HCT116 (cell line): ENCODE measurements at regions not wholly inside any gene's neighbourhood (a gene's known extent, or its start where the extent isn't known, plus 50 kb on each side); places are given as distances from the start of the nearest gene placed in this dataset.
"Not testable (repeated sequence)": the region's sequence is repeated elsewhere in the genome, so short reads cannot be mapped to it uniquely, and the experiment has no call there.

Source experiments
- ATAC-seq: fragments of 200-7000 bp; cut with Tn5 transposase; 2 replicates; pipeline ENCODE4 v1.9.1; 2020; ENCODE audit warnings: mild to moderate bottlenecking, moderate library complexity
- BruUV-seq: library from RNA; stranded (reverse); fragments of 400-500 nt; replicated peaks from 2 replicates; lab custom pipeline; 2021; lab: Mats Ljungman, UMichigan
- CTCF ChIA-PET: fragments of 300-600 bp; sonication (Branson Sonifier 250); formaldehyde crosslinking; loops from one replicate; lab custom pipeline; 2021; ENCODE audit warnings: antibody characterized with exemption; lab: Charles Lee
- POLR2A ChIA-PET: fragments of 300-600, 350-600 bp; sonication (Branson Sonifier 250); formaldehyde crosslinking; loops from one replicate; lab custom pipeline; 2021; ENCODE audit warnings: antibody characterized with exemption; lab: Charles Lee
- RAD21 ChIA-PET, 2 experiments: fragments of 300-600 bp; sonication (Branson Sonifier 250); formaldehyde crosslinking; loops; one replicate each; lab custom pipeline; 2023; ENCODE audit warnings: low total read pairs in 2 of 2; ENCODE audit not compliant: uncharacterized antibody in 2 of 2, unreplicated experiment in 2 of 2, low non-redundant PET in 1 of 2; lab: Charles Lee
- DNase-seq: peaks from one replicate; pipeline ENCODE4 v3.0.0-alpha.2; 2010; ENCODE audit warnings: low read depth, low spot score
- H2AFZ ChIP-seq: fragments of 200-600 bp; shearing (Covaris generic), sonication (generic); 2 replicates; pipeline ENCODE4 v1.6.1; 2017; ENCODE audit warnings: low read depth, mixed run types, mixed read lengths, antibody characterized with exemption, low read length; ENCODE audit not compliant: poor library complexity, severe bottlenecking
- H3K27ac ChIP-seq: 2 replicates; pipeline ENCODE4 v1.5.1; 2012; ENCODE audit warnings: low read depth, low read length
- H3K27me3 ChIP-seq: fragments of 200-600 bp; sonication (generic); 2 replicates; pipeline ENCODE4 v1.6.1; 2016; ENCODE audit warnings: mixed run types, low read length, mixed read lengths; ENCODE audit not compliant: insufficient read depth
- H3K36me3 ChIP-seq, 2 experiments: fragments of 200-500 bp in 1 of 2; fragments of 200-600 bp in 1 of 2; sonication (Bioruptor generic) in 1 of 2; sonication (generic) in 1 of 2; 2 replicates each; pipeline versions ENCODE4 v1.5.1 to v1.6.1; 2014 to 2016; ENCODE audit warnings: low read length in 2 of 2, inconsistent platforms in 1 of 2, mixed read lengths in 1 of 2, mixed run types in 1 of 2; ENCODE audit not compliant: insufficient read depth in 2 of 2, control insufficient read depth in 1 of 2
- H3K4me1 ChIP-seq, 2 experiments: fragments of 200-600 bp in 1 of 2; sonication (generic) in 1 of 2; 2 replicates each; pipeline versions ENCODE4 v1.5.1 to v1.6.1; 2012 to 2017; ENCODE audit warnings: low read length in 2 of 2, inconsistent platforms in 1 of 2, mild to moderate bottlenecking in 1 of 2, mixed read lengths in 1 of 2, mixed run types in 1 of 2, moderate library complexity in 1 of 2; ENCODE audit not compliant: insufficient read depth in 2 of 2, control insufficient read depth in 1 of 2
- H3K4me2 ChIP-seq: fragments of 200-600 bp; sonication (generic); 2 replicates; pipeline ENCODE4 v1.6.1; 2017; ENCODE audit warnings: mixed run types, low read length, mixed read lengths
- H3K4me3 ChIP-seq, 2 experiments: fragments of 200-600 bp in 1 of 2; sonication (generic) in 1 of 2; replicated peaks in 1 of 2; 2 replicates each; pipeline ENCODE4 v1.5.1; 2011 to 2016; ENCODE audit warnings: low read length in 2 of 2, control low read depth in 1 of 2, low read depth in 1 of 2, mild to moderate bottlenecking in 1 of 2, mixed read lengths in 1 of 2, mixed run types in 1 of 2
- H3K79me2 ChIP-seq: fragments of 200-600 bp; sonication (generic); 2 replicates; pipeline ENCODE4 v1.6.1; 2017; ENCODE audit warnings: mild to moderate bottlenecking, mixed run types, low read length, moderate library complexity, mixed read lengths; ENCODE audit not compliant: insufficient read depth
- H3K9ac ChIP-seq: fragments of 200-600 bp; sonication (generic); 2 replicates; pipeline ENCODE4 v1.6.1; 2016; ENCODE audit warnings: low read length, mixed read lengths
- H3K9me2 ChIP-seq: fragments of 200-600 bp; sonication (generic), shearing (Covaris generic); 2 replicates; pipeline ENCODE4 v1.6.1; 2017; ENCODE audit warnings: mixed run types, mild to moderate bottlenecking, moderate library complexity; ENCODE audit not compliant: insufficient read depth
- H3K9me3 ChIP-seq, 2 experiments: fragments of 200-500 bp in 1 of 2; fragments of 200-600 bp in 1 of 2; sonication (Bioruptor generic) in 1 of 2; sonication (generic) in 1 of 2; 2 replicates each; pipeline ENCODE4 v1.6.1; 2014 to 2017; ENCODE audit warnings: low read length in 2 of 2, mixed read lengths in 2 of 2, inconsistent platforms in 1 of 2, low read depth in 1 of 2, mild to moderate bottlenecking in 1 of 2, mixed run types in 1 of 2, moderate library complexity in 1 of 2; ENCODE audit not compliant: control insufficient read depth in 1 of 2, insufficient read depth in 1 of 2
- H4K20me1 ChIP-seq: fragments of 200-600 bp; sonication (generic), shearing (Covaris generic); 2 replicates; pipeline ENCODE4 v1.6.1; 2017; ENCODE audit warnings: mixed run types, mild to moderate bottlenecking, moderate library complexity; ENCODE audit not compliant: insufficient read depth
- ATF3 ChIP-seq: IDR thresholded peaks from 2 replicates; pipeline ENCODE4 v1.6.1; 2012
- CBX3 ChIP-seq: IDR thresholded peaks from 2 replicates; pipeline ENCODE4 v1.6.1; 2012; ENCODE audit warnings: low read depth
- CEBPB ChIP-seq: IDR thresholded peaks from 2 replicates; pipeline ENCODE4 v1.6.1; 2012; ENCODE audit warnings: low read depth
- CTCF ChIP-seq, 3 experiments: fragments of 200-600 bp in 1 of 3; sonication (generic) in 1 of 3; IDR thresholded peaks in 2 of 3; conservative IDR thresholded peaks in 1 of 3; 2 replicates each; pipeline ENCODE4 v1.5.1; 2012 to 2017; ENCODE audit warnings: low read depth in 2 of 3, low read length in 2 of 3, antibody characterized with exemption in 1 of 3, borderline replicate concordance in 1 of 3, control low read depth in 1 of 3, mild to moderate bottlenecking in 1 of 3, mixed read lengths in 1 of 3, mixed run types in 1 of 3, moderate library complexity in 1 of 3; ENCODE audit not compliant: insufficient read depth in 1 of 3
- EGR1 ChIP-seq: IDR thresholded peaks from 2 replicates; pipeline ENCODE4 v1.6.1; 2012; ENCODE audit warnings: low read depth
- EZH2phosphoT487 ChIP-seq: fragments of 200-600 bp; IDR thresholded peaks from 2 replicates; pipeline ENCODE4 v1.6.1; 2018; ENCODE audit warnings: antibody characterized with exemption, borderline replicate concordance
- JUND ChIP-seq: IDR thresholded peaks from 2 replicates; pipeline ENCODE4 v1.6.1; 2012
- POLR2AphosphoS5 ChIP-seq: IDR thresholded peaks from 2 replicates; pipeline ENCODE4 v1.6.1; 2011; ENCODE audit warnings: mild to moderate bottlenecking, low read depth, low read length, moderate library complexity
- REST ChIP-seq: IDR thresholded peaks from 2 replicates; pipeline ENCODE4 v1.6.1; 2012; ENCODE audit warnings: low read depth
- SIN3A ChIP-seq: IDR thresholded peaks from 2 replicates; pipeline ENCODE4 v1.6.1; 2012; ENCODE audit warnings: low read depth
- SRF ChIP-seq: IDR thresholded peaks from 2 replicates; pipeline ENCODE4 v1.6.1; 2012; ENCODE audit warnings: low read depth
- ZFX ChIP-seq: fragments of 450-650 bp; IDR thresholded peaks from 2 replicates; pipeline ENCODE4 v1.6.1; 2017
- intact Hi-C: fragments of 100-400 bp; cut with micrococcal nuclease; formaldehyde crosslinking; loops from 2 replicates; pipeline ENCODE4 v1.10.0; 2022

- BruUV-seq, result no TSS peak
- ChIA-PET POLR2A (no interaction called here), CTCF (no interaction called here), RAD21 (no interaction called here)
- H3K27me3 ChIP-seq, result no peaks in the 10 kb centered on the region
- no peak overlapping the region for H3K27ac ChIP-seq
- DNase-seq (no peak), ATAC-seq (peak; percentile 74)
- TF ChIP-seq EGR1, result no peak
- no peak for TF ChIP-seq ZFX
- no peak for TF ChIP-seq CTCF (IDR thresholded peaks at IDR 0.05 in 2 of 3, conservative IDR thresholded peaks at IDR 0.05 in 1 of 3; ENCODE audit: borderline replicate concordance in 1 of 3, insufficient read depth in 1 of 3, low read depth in 2 of 3, low read length in 2 of 3)
- no peak for TF ChIP-seq ATF3
- TF ChIP-seq POLR2AphosphoS5, result no peak
- no peak for TF ChIP-seq REST
- no peak for TF ChIP-seq JUND
- TF ChIP-seq EZH2phosphoT487, result no peak
- TF ChIP-seq CEBPB, result no peak
- no peak for TF ChIP-seq SIN3A
- TF ChIP-seq SRF, result no peak
- no peak for TF ChIP-seq CBX3
- H3K4me3 ChIP-seq, result no peak overlapping the region
- H3K4me1 ChIP-seq, result peaks cover 3 to 12% of the 10 kb centered on the region in 2 experiments; a peak in 2 of 4 replicates
- no peaks in the 10 kb centered on the region for H3K9me3 ChIP-seq
- H3K79me2 ChIP-seq, result no peaks in the 10 kb centered on the region
- H3K9ac ChIP-seq, result no peak overlapping the region
- H3K9me2 ChIP-seq, result no peaks in the 10 kb centered on the region
- no peak overlapping the region for H2AFZ ChIP-seq
- H3K36me3 ChIP-seq, result no peaks in the 10 kb centered on the region
- intact Hi-C loops, result no loop called here
- H3K4me2 ChIP-seq, result peak overlapping the region; percentile 52
- no peaks in the 10 kb centered on the region for H4K20me1 ChIP-seq
Measured at GRCh38 chr17:68161644-68162428, 86.0 kb upstream of the AMZ2 start.

DNA sequence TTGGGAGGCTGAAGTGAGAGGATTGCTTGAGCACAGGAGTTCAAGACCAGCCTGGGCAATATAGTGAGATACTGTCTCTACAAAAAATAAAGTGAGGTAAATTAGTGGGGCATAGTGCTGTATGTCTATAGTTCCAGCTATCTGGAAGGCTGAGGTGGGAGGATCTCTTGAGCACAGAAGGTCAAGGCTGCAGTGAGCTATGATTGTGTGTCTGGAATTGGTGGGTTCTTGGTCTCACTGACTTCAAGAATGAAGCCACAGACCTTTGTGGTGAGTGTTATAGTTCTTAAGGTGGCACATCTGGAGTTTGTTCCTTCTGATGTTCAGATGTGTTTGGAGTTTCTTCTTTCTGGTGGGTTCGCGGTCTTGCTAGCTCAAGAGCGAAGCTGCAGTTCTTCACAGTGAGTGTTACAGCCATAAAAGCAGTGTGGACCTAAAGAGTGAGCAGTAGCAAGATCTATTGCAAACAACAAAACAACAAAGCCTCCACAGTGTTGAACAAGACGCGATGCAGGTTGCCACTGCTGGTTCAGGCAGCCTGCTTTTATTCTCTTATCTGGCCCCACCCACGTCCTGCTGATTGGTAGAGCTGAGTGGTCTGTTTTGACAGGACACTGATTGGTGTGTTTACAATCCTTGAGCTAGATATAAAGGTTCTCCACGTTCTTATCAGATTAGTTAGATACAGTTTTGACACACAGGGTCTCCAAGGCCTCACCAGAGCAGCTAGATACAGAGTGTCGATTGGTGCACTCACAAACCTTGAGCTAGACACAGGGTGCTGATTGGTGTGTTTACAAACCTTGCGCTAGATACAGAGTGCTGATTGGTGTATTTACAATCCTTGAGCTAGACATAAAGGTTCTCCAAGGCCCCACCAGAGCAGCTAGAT, 79.3 kb upstream of the AMZ2 start:
- H3K9me3 ChIP-seq, H4K20me1 ChIP-seq, H3K27ac ChIP-seq, H3K79me2 ChIP-seq, H3K27me3 ChIP-seq, H3K4me3 ChIP-seq, ATAC-seq, H3K9ac ChIP-seq, DNase-seq, H2AFZ ChIP-seq, H3K9me2 ChIP-seq, BruUV-seq, H3K4me2 ChIP-seq, H3K36me3 ChIP-seq, H3K4me1 ChIP-seq, intact Hi-C loops: not testable (repeated sequence)
- RAD21 ChIA-PET, result interaction anchor here in 1 of 2 experiments (0.6 kb wide), 1 partner anchor 28 kb away, joined by 3 read pairs; no protein-coding TSS in a partner anchor
- CTCF ChIA-PET, result interaction anchor here (0.7 to 1.0 kb wide), 2 partner anchors 111 to 294 kb away, joined by 3 to 4 read pairs; no protein-coding TSS in a partner anchor
- POLR2A ChIA-PET, result interaction anchor here (0.6 to 1.3 kb wide), 4 partner anchors 12 to 116 kb away, joined by 3 read pairs; no protein-coding TSS in a partner anchor
